ENCODE measurements at regions not wholly inside any gene's neighbourhood (a gene's known extent, or its start where the extent isn't known, plus 50 kb on each side); places are given as distances from the start of the nearest gene placed in this dataset.

DNA sequence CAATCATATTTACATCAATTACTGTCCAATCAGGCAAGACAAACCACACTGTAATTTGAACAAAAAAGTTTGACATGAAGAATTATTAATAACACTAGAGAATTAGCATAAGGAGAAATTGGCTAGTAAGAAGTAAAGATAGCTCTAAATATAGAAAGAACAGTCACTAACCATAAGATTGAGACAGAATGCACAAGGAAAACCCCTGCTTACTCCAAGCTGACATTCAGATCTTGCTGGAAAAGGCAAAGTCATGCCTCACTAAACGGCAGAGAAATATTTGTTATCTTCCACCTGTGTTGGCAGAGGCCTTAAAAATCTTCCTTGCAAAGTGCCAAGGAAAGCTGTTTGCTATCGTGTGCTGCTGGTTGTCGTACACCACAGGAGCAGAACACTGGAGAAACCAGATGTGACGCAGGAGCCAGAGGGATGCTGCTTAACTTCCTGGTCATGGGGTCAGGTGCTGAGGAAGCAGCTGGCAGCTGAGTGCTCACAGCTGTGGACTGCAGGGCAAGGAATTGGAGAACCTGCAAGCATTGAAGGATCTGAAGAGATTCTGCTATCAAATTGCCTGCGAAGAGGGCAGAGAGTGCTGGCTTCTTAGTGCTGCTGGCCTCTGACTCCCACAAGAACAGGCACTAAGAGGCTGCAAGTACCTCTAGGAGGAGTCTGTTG, 1323.3 kb downstream of the LRFN5 start:
- no peak overlapping the region for H3K4me3 ChIP-seq (ENCODE audit: low read depth, low read length)
- ChIA-PET POLR2A (no interaction called here), CTCF (no interaction called here)
- TF ChIP-seq, protein P1, sequence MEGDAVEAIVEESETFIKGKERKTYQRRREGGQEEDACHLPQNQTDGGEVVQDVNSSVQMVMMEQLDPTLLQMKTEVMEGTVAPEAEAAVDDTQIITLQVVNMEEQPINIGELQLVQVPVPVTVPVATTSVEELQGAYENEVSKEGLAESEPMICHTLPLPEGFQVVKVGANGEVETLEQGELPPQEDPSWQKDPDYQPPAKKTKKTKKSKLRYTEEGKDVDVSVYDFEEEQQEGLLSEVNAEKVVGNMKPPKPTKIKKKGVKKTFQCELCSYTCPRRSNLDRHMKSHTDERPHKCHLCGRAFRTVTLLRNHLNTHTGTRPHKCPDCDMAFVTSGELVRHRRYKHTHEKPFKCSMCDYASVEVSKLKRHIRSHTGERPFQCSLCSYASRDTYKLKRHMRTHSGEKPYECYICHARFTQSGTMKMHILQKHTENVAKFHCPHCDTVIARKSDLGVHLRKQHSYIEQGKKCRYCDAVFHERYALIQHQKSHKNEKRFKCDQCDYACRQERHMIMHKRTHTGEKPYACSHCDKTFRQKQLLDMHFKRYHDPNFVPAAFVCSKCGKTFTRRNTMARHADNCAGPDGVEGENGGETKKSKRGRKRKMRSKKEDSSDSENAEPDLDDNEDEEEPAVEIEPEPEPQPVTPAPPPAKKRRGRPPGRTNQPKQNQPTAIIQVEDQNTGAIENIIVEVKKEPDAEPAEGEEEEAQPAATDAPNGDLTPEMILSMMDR (IDR thresholded peaks at IDR 0.05; ENCODE audit: insufficient read depth, low read length, missing control alignments), result no peak
- no peak for DNase-seq (ENCODE audit: low read depth, low spot score)

GRCh38 chr14:42927313-42927712, 1320.6 kb downstream of the LRFN5 start:
- ChIA-PET POLR2A (no interaction called here), CTCF (no interaction called here)
- DNase-seq (ENCODE audit: low read depth, low spot score), result no peak
- no peak overlapping the region for H3K4me3 ChIP-seq (ENCODE audit: low read depth, low read length)
- TF ChIP-seq, protein P1 (IDR thresholded peaks at IDR 0.05; ENCODE audit: insufficient read depth, low read length, missing control alignments), result no peak

- TF ChIP-seq, protein P1 (IDR thresholded peaks at IDR 0.05; ENCODE audit: insufficient read depth, low read length, missing control alignments), result no peak
- ChIA-PET POLR2A (no interaction called here), CTCF (no interaction called here)
- DNase-seq (ENCODE audit: low read depth, low spot score), result no peak
- no peak overlapping the region for H3K4me3 ChIP-seq (ENCODE audit: low read depth, low read length)
Observed at GRCh38 chr14:42921901-42922300, 1315.2 kb downstream of the LRFN5 start.

DNA sequence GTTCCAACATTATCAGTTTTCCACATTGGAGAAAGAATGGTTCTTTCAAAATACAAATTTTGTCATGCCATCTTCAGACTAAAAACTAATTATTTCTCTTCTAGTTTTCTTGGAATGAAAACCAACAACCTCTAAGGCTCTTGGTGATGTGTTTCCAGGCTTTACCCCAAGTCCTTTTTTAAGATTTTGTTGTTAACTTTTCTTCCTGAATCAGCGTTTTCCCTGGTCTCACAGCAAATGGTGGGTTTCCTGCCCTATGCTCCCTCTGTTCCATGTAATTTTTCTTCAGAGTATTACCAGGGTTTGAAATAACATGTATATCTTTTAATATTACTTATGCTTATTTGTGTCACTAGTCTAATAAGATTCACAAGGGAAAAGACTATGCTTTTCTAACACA, 1311.9 kb downstream of the LRFN5 start:
- TF ChIP-seq, protein P1 (IDR thresholded peaks at IDR 0.05; ENCODE audit: insufficient read depth, low read length, missing control alignments), result no peak
- ChIA-PET POLR2A (no interaction called here), CTCF (no interaction called here)
- H3K4me3 ChIP-seq (ENCODE audit: low read depth, low read length), result no peak overlapping the region
- DNase-seq (ENCODE audit: low read depth, low spot score), result no peak

- ChIA-PET POLR2A (no interaction called here), CTCF (no interaction called here)
- no peak for DNase-seq (ENCODE audit: low read depth, low spot score)
- H3K4me3 ChIP-seq (ENCODE audit: low read depth, low read length), result no peak overlapping the region
- TF ChIP-seq, protein P1 (IDR thresholded peaks at IDR 0.05; ENCODE audit: insufficient read depth, low read length, missing control alignments), result no peak
Observed at GRCh38 chr14:42911642-42912041, 1305.0 kb downstream of the LRFN5 start.

- H3K4me3 ChIP-seq (ENCODE audit: low read depth, low read length), result no peak overlapping the region
- no peak for DNase-seq (ENCODE audit: low read depth, low spot score)
- TF ChIP-seq, protein P1 (IDR thresholded peaks at IDR 0.05; ENCODE audit: insufficient read depth, low read length, missing control alignments), result no peak
- ChIA-PET POLR2A (no interaction called here), CTCF (no interaction called here)
Observed at GRCh38 chr14:42909659-42910058, 1303.0 kb downstream of the LRFN5 start.
